PC-3 (cell line): ENCODE measurements at regions not wholly inside any gene's neighbourhood (a gene's known extent, or its start where the extent isn't known, plus 50 kb on each side); places are given as distances from the start of the nearest gene placed in this dataset.

Experiments
- ATAC-seq: fragments of 200-7000 bp; cut with Tn5 transposase; 2 replicates; pipeline ENCODE4 v1.9.1; 2020; ENCODE audit warnings: mild to moderate bottlenecking, moderate library complexity
- BruUV-seq: library from RNA; stranded (reverse); fragments of 400-500 nt; replicated peaks from 2 replicates; lab custom pipeline; 2021; lab: Mats Ljungman, UMichigan
- CTCF ChIA-PET: fragments of 300-600 bp; sonication (Branson Sonifier 250); formaldehyde crosslinking; loops from one replicate; lab custom pipeline; 2022; ENCODE audit warnings: antibody characterized with exemption; lab: Charles Lee
- POLR2A ChIA-PET: fragments of 300-600 bp; sonication (Branson Sonifier 250); formaldehyde crosslinking; loops from one replicate; lab custom pipeline; 2022; ENCODE audit warnings: antibody characterized with exemption; ENCODE audit not compliant: unreplicated experiment; lab: Charles Lee
- DNase-seq: peaks from one replicate; pipeline ENCODE4 v3.0.0-alpha.2; 2015
- H2AFZ ChIP-seq: fragments of 300-600 bp; sonication (generic); 2 replicates; pipeline ENCODE4 v1.6.0; 2016; ENCODE audit warnings: antibody characterized with exemption, low read length
- H3F3A ChIP-seq: fragments of 300-600 bp; sonication (generic); one replicate; pipeline ENCODE4 v1.6.0; 2017; ENCODE audit warnings: antibody characterized with exemption, low read length, control low read depth, mild to moderate bottlenecking; ENCODE audit not compliant: unreplicated experiment
- H3K27ac ChIP-seq: fragments of 300-600 bp; sonication (generic); 2 replicates; pipeline ENCODE4 v1.5.1; 2016; ENCODE audit warnings: mild to moderate bottlenecking, low read length
- H3K27me3 ChIP-seq: fragments of 300-600 bp; sonication (generic); 2 replicates; pipeline ENCODE4 v1.6.1; 2016; ENCODE audit warnings: low read length, mixed read lengths
- H3K36me3 ChIP-seq: fragments of 300-600 bp; sonication (generic); 2 replicates; pipeline ENCODE4 v1.6.1; 2016; ENCODE audit warnings: low read depth, mixed run types, low read length, mixed read lengths
- H3K4me1 ChIP-seq: fragments of 300-600 bp; sonication (generic); 2 replicates; pipeline ENCODE4 v1.5.1; 2016; ENCODE audit warnings: low read length; ENCODE audit not compliant: insufficient read depth
- H3K4me2 ChIP-seq: fragments of 300-600 bp; sonication (generic); 2 replicates; pipeline ENCODE4 v1.6.0; 2016; ENCODE audit warnings: low read length
- H3K4me3 ChIP-seq: fragments of 300-600 bp; sonication (generic); 2 replicates; pipeline ENCODE4 v1.5.1; 2016; ENCODE audit warnings: mild to moderate bottlenecking, low read length, mixed read lengths
- H3K79me2 ChIP-seq: fragments of 300-600 bp; sonication (generic); 2 replicates; pipeline ENCODE4 v1.6.1; 2017; ENCODE audit warnings: low read length, mixed read lengths
- H3K9ac ChIP-seq: fragments of 300-600 bp; sonication (generic); 2 replicates; pipeline ENCODE4 v1.6.0; 2016; ENCODE audit warnings: mild to moderate bottlenecking, low read length
- H3K9me2 ChIP-seq: fragments of 300-600 bp; sonication (generic); replicated peaks from 2 replicates; pipeline ENCODE4 v1.6.1; 2016; ENCODE audit warnings: mixed run types, low read length, mixed read lengths
- H3K9me3 ChIP-seq: fragments of 300-600 bp; sonication (generic); 2 replicates; pipeline ENCODE4 v1.6.1; 2016; ENCODE audit warnings: low read length, mixed read lengths
- H4K20me1 ChIP-seq: fragments of 300-600 bp; sonication (generic); 2 replicates; pipeline ENCODE4 v1.6.1; 2016; ENCODE audit warnings: low read length, mixed read lengths
- CTCF ChIP-seq: fragments of 300-600 bp; sonication (generic); conservative IDR thresholded peaks from 2 replicates; pipeline ENCODE4 v1.5.1; 2017; ENCODE audit warnings: antibody characterized with exemption, low read depth, mild to moderate bottlenecking, low read length
- EZH2 ChIP-seq: fragments of 300-600 bp; sonication (generic); IDR thresholded peaks from one replicate; pipeline ENCODE4 v1.6.1; 2017; ENCODE audit warnings: antibody characterized with exemption, mild to moderate bottlenecking, low read length; ENCODE audit not compliant: unreplicated experiment
- EZH2phosphoT487 ChIP-seq: fragments of 300-600 bp; sonication (generic); IDR thresholded peaks from 2 replicates; pipeline ENCODE4 v1.6.1; 2018; ENCODE audit warnings: mild to moderate bottlenecking, antibody characterized with exemption, low read length, borderline replicate concordance
- intact Hi-C: fragments of 100-400 bp; cut with micrococcal nuclease; formaldehyde crosslinking; loops from 2 replicates; pipeline ENCODE4 v1.9.0; 2023

- TF ChIP-seq EZH2 (no peak), CTCF (no peak), EZH2phosphoT487 (no peak)
- no peaks in the 10 kb centered on the region for H3K9me2 ChIP-seq
- no TSS peak for BruUV-seq
- no peak overlapping the region for H3K27ac ChIP-seq
- H3K4me2 ChIP-seq = no peak overlapping the region
- no peak for ATAC-seq
- DNase-seq = no peak
- H4K20me1 ChIP-seq = no peaks in the 10 kb centered on the region
- H3K4me3 ChIP-seq = no peak overlapping the region
- ChIA-PET CTCF (no interaction called here), POLR2A (no interaction called here)
- no peak overlapping the region for H3K9ac ChIP-seq
- no peak overlapping the region for H2AFZ ChIP-seq
- H3K79me2 ChIP-seq = no peaks in the 10 kb centered on the region
- no peaks in the 10 kb centered on the region for H3F3A ChIP-seq
- H3K27me3 ChIP-seq = peaks cover 58% of the 10 kb centered on the region
- no peaks in the 10 kb centered on the region for H3K36me3 ChIP-seq
- no peaks in the 10 kb centered on the region for H3K9me3 ChIP-seq
- H3K4me1 ChIP-seq = no peaks in the 10 kb centered on the region
- intact Hi-C loops = no loop called here
These were observed 205.3 kb upstream of the SFSWAP start for GRCh38 chr12:131505561-131505960.

- no peaks in the 10 kb centered on the region for H3K9me3 ChIP-seq
- no peaks in the 10 kb centered on the region for H3K4me1 ChIP-seq
- ChIA-PET POLR2A (no interaction called here), CTCF (no interaction called here)
- H3K27ac ChIP-seq = no peak overlapping the region
- no peaks in the 10 kb centered on the region for H3K79me2 ChIP-seq
- ATAC-seq (no peak), DNase-seq (no peak)
- no TSS peak for BruUV-seq
- no peaks in the 10 kb centered on the region for H4K20me1 ChIP-seq
- intact Hi-C loops = no loop called here
- no peak overlapping the region for H3K4me2 ChIP-seq
- no peaks in the 10 kb centered on the region for H3K36me3 ChIP-seq
- H3K4me3 ChIP-seq = no peak overlapping the region
- TF ChIP-seq EZH2 (no peak), EZH2phosphoT487 (no peak), CTCF (no peak)
- H3F3A ChIP-seq = no peaks in the 10 kb centered on the region
- no peak overlapping the region for H2AFZ ChIP-seq
- H3K9ac ChIP-seq = no peak overlapping the region
- H3K27me3 ChIP-seq = peaks cover 50% of the 10 kb centered on the region
- H3K9me2 ChIP-seq = no peaks in the 10 kb centered on the region
These were observed 204.5 kb upstream of the SFSWAP start for GRCh38 chr12:131506426-131506825.

GRCh38 chr12:131507094-131507493 lies 203.8 kb upstream of the SFSWAP start:
- H3K9ac ChIP-seq = no peak overlapping the region
- no peaks in the 10 kb centered on the region for H3K9me2 ChIP-seq
- BruUV-seq = no TSS peak
- H2AFZ ChIP-seq = no peak overlapping the region
- TF ChIP-seq EZH2 (no peak), CTCF (no peak), EZH2phosphoT487 (no peak)
- H3K79me2 ChIP-seq = no peaks in the 10 kb centered on the region
- H3K27me3 ChIP-seq = peaks cover 45% of the 10 kb centered on the region
- H3K27ac ChIP-seq = no peak overlapping the region
- DNase-seq (no peak), ATAC-seq (no peak)
- H3K4me3 ChIP-seq = no peak overlapping the region
- POLR2A ChIA-PET = no interaction called here
- no peaks in the 10 kb centered on the region for H3F3A ChIP-seq
- no peaks in the 10 kb centered on the region for H3K4me1 ChIP-seq
- no peaks in the 10 kb centered on the region for H3K9me3 ChIP-seq
- intact Hi-C loops = no loop called here
- no peaks in the 10 kb centered on the region for H4K20me1 ChIP-seq
- CTCF ChIA-PET = no interaction called here
- H3K36me3 ChIP-seq = no peaks in the 10 kb centered on the region
- no peak overlapping the region for H3K4me2 ChIP-seq
